ENCODE measurements at regions not wholly inside any gene's neighbourhood (a gene's known extent, or its start where the extent isn't known, plus 50 kb on each side); places are given as distances from the start of the nearest gene placed in this dataset.

DNA sequence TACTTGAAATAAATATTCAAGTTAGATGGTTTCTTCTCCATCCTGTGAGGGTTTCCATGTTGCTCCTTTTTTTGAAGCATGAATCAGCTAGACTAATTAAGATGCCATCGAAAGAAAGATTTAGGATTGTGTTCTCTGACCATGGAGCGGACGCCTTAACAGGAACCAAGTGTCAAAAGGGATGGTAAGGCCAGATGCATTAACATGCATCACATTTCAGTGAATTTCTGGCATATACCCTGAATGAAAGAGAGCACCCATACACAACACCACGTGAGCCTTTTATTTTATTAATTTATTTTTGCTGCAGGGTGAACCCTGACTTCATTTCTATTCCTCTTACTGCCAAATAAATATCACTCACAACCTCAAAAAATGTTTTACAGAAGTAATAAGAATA, 1045.3 kb upstream of the ARRDC3 start (continued):
- TF ChIP-seq ZNF281 (CRISPR knock-in tag; IDR thresholded peaks at IDR 0.05) = no peak
- TF ChIP-seq, protein P1, sequence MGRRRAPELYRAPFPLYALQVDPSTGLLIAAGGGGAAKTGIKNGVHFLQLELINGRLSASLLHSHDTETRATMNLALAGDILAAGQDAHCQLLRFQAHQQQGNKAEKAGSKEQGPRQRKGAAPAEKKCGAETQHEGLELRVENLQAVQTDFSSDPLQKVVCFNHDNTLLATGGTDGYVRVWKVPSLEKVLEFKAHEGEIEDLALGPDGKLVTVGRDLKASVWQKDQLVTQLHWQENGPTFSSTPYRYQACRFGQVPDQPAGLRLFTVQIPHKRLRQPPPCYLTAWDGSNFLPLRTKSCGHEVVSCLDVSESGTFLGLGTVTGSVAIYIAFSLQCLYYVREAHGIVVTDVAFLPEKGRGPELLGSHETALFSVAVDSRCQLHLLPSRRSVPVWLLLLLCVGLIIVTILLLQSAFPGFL (CRISPR knock-in tag; IDR thresholded peaks at IDR 0.05; ENCODE audit: borderline replicate concordance) = no peak
- TF ChIP-seq, protein P2, sequence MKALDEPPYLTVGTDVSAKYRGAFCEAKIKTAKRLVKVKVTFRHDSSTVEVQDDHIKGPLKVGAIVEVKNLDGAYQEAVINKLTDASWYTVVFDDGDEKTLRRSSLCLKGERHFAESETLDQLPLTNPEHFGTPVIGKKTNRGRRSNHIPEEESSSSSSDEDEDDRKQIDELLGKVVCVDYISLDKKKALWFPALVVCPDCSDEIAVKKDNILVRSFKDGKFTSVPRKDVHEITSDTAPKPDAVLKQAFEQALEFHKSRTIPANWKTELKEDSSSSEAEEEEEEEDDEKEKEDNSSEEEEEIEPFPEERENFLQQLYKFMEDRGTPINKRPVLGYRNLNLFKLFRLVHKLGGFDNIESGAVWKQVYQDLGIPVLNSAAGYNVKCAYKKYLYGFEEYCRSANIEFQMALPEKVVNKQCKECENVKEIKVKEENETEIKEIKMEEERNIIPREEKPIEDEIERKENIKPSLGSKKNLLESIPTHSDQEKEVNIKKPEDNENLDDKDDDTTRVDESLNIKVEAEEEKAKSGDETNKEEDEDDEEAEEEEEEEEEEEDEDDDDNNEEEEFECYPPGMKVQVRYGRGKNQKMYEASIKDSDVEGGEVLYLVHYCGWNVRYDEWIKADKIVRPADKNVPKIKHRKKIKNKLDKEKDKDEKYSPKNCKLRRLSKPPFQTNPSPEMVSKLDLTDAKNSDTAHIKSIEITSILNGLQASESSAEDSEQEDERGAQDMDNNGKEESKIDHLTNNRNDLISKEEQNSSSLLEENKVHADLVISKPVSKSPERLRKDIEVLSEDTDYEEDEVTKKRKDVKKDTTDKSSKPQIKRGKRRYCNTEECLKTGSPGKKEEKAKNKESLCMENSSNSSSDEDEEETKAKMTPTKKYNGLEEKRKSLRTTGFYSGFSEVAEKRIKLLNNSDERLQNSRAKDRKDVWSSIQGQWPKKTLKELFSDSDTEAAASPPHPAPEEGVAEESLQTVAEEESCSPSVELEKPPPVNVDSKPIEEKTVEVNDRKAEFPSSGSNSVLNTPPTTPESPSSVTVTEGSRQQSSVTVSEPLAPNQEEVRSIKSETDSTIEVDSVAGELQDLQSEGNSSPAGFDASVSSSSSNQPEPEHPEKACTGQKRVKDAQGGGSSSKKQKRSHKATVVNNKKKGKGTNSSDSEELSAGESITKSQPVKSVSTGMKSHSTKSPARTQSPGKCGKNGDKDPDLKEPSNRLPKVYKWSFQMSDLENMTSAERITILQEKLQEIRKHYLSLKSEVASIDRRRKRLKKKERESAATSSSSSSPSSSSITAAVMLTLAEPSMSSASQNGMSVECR (CRISPR knock-in tag; IDR thresholded peaks at IDR 0.05; ENCODE audit: borderline replicate concordance) = no peak
- TF ChIP-seq, protein P3, sequence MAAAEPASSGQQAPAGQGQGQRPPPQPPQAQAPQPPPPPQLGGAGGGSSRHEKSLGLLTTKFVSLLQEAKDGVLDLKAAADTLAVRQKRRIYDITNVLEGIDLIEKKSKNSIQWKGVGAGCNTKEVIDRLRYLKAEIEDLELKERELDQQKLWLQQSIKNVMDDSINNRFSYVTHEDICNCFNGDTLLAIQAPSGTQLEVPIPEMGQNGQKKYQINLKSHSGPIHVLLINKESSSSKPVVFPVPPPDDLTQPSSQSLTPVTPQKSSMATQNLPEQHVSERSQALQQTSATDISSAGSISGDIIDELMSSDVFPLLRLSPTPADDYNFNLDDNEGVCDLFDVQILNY (CRISPR knock-in tag; IDR thresholded peaks at IDR 0.05) = no peak
- TF ChIP-seq TCF7 (CRISPR knock-in tag; IDR thresholded peaks at IDR 0.05; ENCODE audit: low read depth) = no peak
- TF ChIP-seq HMGA2 (CRISPR knock-in tag; IDR thresholded peaks at IDR 0.05) = no peak

- H3K9me3 Mint-ChIP-seq = peaks cover 74% of the 10 kb centered on the region
- TF ChIP-seq E2F1 (CRISPR knock-in tag; IDR thresholded peaks at IDR 0.05) = no peak
- TF ChIP-seq ZBTB21 (CRISPR knock-in tag; IDR thresholded peaks at IDR 0.05; ENCODE audit: borderline replicate concordance) = no peak
- TF ChIP-seq, protein P4, sequence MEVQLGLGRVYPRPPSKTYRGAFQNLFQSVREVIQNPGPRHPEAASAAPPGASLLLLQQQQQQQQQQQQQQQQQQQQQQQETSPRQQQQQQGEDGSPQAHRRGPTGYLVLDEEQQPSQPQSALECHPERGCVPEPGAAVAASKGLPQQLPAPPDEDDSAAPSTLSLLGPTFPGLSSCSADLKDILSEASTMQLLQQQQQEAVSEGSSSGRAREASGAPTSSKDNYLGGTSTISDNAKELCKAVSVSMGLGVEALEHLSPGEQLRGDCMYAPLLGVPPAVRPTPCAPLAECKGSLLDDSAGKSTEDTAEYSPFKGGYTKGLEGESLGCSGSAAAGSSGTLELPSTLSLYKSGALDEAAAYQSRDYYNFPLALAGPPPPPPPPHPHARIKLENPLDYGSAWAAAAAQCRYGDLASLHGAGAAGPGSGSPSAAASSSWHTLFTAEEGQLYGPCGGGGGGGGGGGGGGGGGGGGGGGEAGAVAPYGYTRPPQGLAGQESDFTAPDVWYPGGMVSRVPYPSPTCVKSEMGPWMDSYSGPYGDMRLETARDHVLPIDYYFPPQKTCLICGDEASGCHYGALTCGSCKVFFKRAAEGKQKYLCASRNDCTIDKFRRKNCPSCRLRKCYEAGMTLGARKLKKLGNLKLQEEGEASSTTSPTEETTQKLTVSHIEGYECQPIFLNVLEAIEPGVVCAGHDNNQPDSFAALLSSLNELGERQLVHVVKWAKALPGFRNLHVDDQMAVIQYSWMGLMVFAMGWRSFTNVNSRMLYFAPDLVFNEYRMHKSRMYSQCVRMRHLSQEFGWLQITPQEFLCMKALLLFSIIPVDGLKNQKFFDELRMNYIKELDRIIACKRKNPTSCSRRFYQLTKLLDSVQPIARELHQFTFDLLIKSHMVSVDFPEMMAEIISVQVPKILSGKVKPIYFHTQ (CRISPR knock-in tag; IDR thresholded peaks at IDR 0.05) = no peak
- TF ChIP-seq, protein P5, sequence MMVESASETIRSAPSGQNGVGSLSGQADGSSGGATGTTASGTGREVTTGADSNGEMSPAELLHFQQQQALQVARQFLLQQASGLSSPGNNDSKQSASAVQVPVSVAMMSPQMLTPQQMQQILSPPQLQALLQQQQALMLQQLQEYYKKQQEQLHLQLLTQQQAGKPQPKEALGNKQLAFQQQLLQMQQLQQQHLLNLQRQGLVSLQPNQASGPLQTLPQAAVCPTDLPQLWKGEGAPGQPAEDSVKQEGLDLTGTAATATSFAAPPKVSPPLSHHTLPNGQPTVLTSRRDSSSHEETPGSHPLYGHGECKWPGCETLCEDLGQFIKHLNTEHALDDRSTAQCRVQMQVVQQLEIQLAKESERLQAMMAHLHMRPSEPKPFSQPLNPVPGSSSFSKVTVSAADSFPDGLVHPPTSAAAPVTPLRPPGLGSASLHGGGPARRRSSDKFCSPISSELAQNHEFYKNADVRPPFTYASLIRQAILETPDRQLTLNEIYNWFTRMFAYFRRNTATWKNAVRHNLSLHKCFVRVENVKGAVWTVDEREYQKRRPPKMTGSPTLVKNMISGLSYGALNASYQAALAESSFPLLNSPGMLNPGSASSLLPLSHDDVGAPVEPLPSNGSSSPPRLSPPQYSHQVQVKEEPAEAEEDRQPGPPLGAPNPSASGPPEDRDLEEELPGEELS (CRISPR knock-in tag; IDR thresholded peaks at IDR 0.05) = no peak
- no peak for TF ChIP-seq ZNF232 (CRISPR knock-in tag; IDR thresholded peaks at IDR 0.05)
- no peak overlapping the region for H3K4me3 Mint-ChIP-seq
- no peaks in the 10 kb centered on the region for H3K4me1 Mint-ChIP-seq
- no peak overlapping the region for H3K27ac Mint-ChIP-seq
- ChIA-PET CTCF (no interaction called here), POLR2A (no interaction called here)
- DNase-seq (ENCODE audit: low spot score) = no peak
- H3K36me3 Mint-ChIP-seq = peaks cover 43% of the 10 kb centered on the region
- peaks cover 6% of the 10 kb centered on the region; the same call in 1 of the 2 replicates for H3K27me3 Mint-ChIP-seq (ENCODE audit: low read depth)
- no peak for ATAC-seq
These were observed 1041.8 kb upstream of the ARRDC3 start for GRCh38 chr5:92424785-92425426.
